BE2C (cell line): ENCODE measurements at regions not wholly inside any gene's neighbourhood (a gene's known extent, or its start where the extent isn't known, plus 50 kb on each side); places are given as distances from the start of the nearest gene placed in this dataset.

ENCODE experiments used
- DNase-seq: peaks from one replicate; pipeline ENCODE4 v3.0.0-alpha.2; 2020
- H3K27me3 ChIP-seq: fragments of 250-450 bp; sonication (Bioruptor Pico); 2 replicates; pipeline ENCODE4 v1.5.1; 2020; ENCODE audit warnings: mild to moderate bottlenecking
- H3K36me3 ChIP-seq: fragments of 250-450 bp; sonication (Bioruptor Pico); 2 replicates; pipeline ENCODE4 v1.5.1; 2020; ENCODE audit warnings: mild to moderate bottlenecking
- H3K4me1 ChIP-seq: fragments of 250-450 bp; sonication (Bioruptor Pico); 2 replicates; pipeline ENCODE4 v1.5.1; 2020
- H3K4me3 ChIP-seq: 2 replicates; pipeline ENCODE4 v1.5.1; 2011; ENCODE audit warnings: low read depth, low read length
- H3K9me3 ChIP-seq: fragments of 250-450 bp; sonication (Bioruptor Pico); 2 replicates; pipeline ENCODE4 v1.5.1; 2020
- CTCF ChIP-seq: IDR thresholded peaks from 2 replicates; pipeline ENCODE4 v1.5.1; 2012; ENCODE audit warnings: mild to moderate bottlenecking, low read depth, low read length

GRCh38 chr22:48908547-48908946, 919.1 kb downstream of the BRD1 start:
- no peak for DNase-seq
- Histone ChIP-seq H3K9me3 (no peaks in the 10 kb centered on the region), H3K4me1 (no peaks in the 10 kb centered on the region), H3K36me3 (no peaks in the 10 kb centered on the region), H3K4me3 (no peak overlapping the region), H3K27me3 (no peaks in the 10 kb centered on the region)
- TF ChIP-seq CTCF, result no peak

- no peaks in the 10 kb centered on the region for H3K4me1 ChIP-seq
- no peak overlapping the region for H3K4me3 ChIP-seq
- TF ChIP-seq CTCF, result no peak
- H3K36me3 ChIP-seq, result no peaks in the 10 kb centered on the region
- DNase-seq, result no peak
- no peaks in the 10 kb centered on the region for H3K27me3 ChIP-seq
- H3K9me3 ChIP-seq, result no peaks in the 10 kb centered on the region
These were observed 920.1 kb downstream of the BRD1 start for GRCh38 chr22:48907591-48907990.

GRCh38 chr22:48906216-48906835, 921.3 kb downstream of the BRD1 start:
- TF ChIP-seq CTCF, result no peak
- no peak for DNase-seq
- no peaks in the 10 kb centered on the region for H3K9me3 ChIP-seq
- no peaks in the 10 kb centered on the region for H3K36me3 ChIP-seq
- no peak overlapping the region for H3K4me3 ChIP-seq
- H3K27me3 ChIP-seq, result no peaks in the 10 kb centered on the region
- H3K4me1 ChIP-seq, result no peaks in the 10 kb centered on the region

GRCh38 chr22:48905206-48905975, 922.3 kb downstream of the BRD1 start:
- Histone ChIP-seq H3K27me3 (no peaks in the 10 kb centered on the region), H3K4me1 (no peaks in the 10 kb centered on the region), H3K4me3 (no peak overlapping the region), H3K9me3 (no peaks in the 10 kb centered on the region), H3K36me3 (no peaks in the 10 kb centered on the region)
- no peak for TF ChIP-seq CTCF
- DNase-seq, result no peak

- H3K9me3 ChIP-seq, result no peaks in the 10 kb centered on the region
- H3K36me3 ChIP-seq, result no peaks in the 10 kb centered on the region
- no peak overlapping the region for H3K4me3 ChIP-seq
- no peak for TF ChIP-seq CTCF
- DNase-seq, result no peak
- no peaks in the 10 kb centered on the region for H3K4me1 ChIP-seq
- no peaks in the 10 kb centered on the region for H3K27me3 ChIP-seq
These were observed 924.6 kb downstream of the BRD1 start for GRCh38 chr22:48902983-48903650.
